ENCODE measurements at regions not wholly inside any gene's neighbourhood (a gene's known extent, or its start where the extent isn't known, plus 50 kb on each side); places are given as distances from the start of the nearest gene placed in this dataset.
A peak's percentile ranks its signal among the peaks of the same experiment; 100 is the strongest.
"Not testable (repeated sequence)": the region's sequence is repeated elsewhere in the genome, so short reads cannot be mapped to it uniquely, and the experiment has no call there.

GRCh38 chr14:105581551-105582341, 55.4 kb downstream of the TMEM121 start:
- DNase-seq (ENCODE audit: low read depth, low spot score) = no peak

- peak; percentile 7 for DNase-seq (ENCODE audit: low read depth, low spot score)
Observed at GRCh38 chr14:105582639-105583038, 56.3 kb downstream of the TMEM121 start.

- DNase-seq (ENCODE audit: low read depth, low spot score) = not testable (repeated sequence)
Observed at GRCh38 chr14:105583914-105584313, 57.5 kb downstream of the TMEM121 start.

GRCh38 chr14:105585290-105585689, 58.9 kb downstream of the TMEM121 start:
- not testable (repeated sequence) for DNase-seq (ENCODE audit: low read depth, low spot score)

GRCh38 chr14:105585722-105586121, 59.3 kb downstream of the TMEM121 start:
- DNase-seq (ENCODE audit: low read depth, low spot score) = not testable (repeated sequence)

GRCh38 chr14:105586144-105586872, 59.9 kb downstream of the TMEM121 start:
- DNase-seq (ENCODE audit: low read depth, low spot score) = not testable (repeated sequence)

GRCh38 chr14:105587034-105587433, 60.7 kb downstream of the TMEM121 start:
- DNase-seq (ENCODE audit: low read depth, low spot score) = not testable (repeated sequence)

- not testable (repeated sequence) for DNase-seq (ENCODE audit: low read depth, low spot score)
Observed at GRCh38 chr14:105587482-105588235, 61.3 kb downstream of the TMEM121 start.

GRCh38 chr14:105588236-105588860, 62.0 kb downstream of the TMEM121 start:
- no peak for DNase-seq (ENCODE audit: low read depth, low spot score)

- no peak for DNase-seq (ENCODE audit: low read depth, low spot score)
Observed at GRCh38 chr14:105589161-105589925, 63.0 kb downstream of the TMEM121 start.

- DNase-seq (ENCODE audit: low read depth, low spot score) = not testable (repeated sequence)
Observed at GRCh38 chr14:105589926-105590185, 63.5 kb downstream of the TMEM121 start.

GRCh38 chr14:105591052-105591451, 64.7 kb downstream of the TMEM121 start:
- no peak for DNase-seq (ENCODE audit: low read depth, low spot score)

GRCh38 chr14:105591792-105592341, 65.5 kb downstream of the TMEM121 start:
- DNase-seq (ENCODE audit: low read depth, low spot score) = not testable (repeated sequence)

GRCh38 chr14:105592646-105593045, 66.3 kb downstream of the TMEM121 start:
- DNase-seq (ENCODE audit: low read depth, low spot score) = not testable (repeated sequence)

GRCh38 chr14:105595346-105595745, 69.0 kb downstream of the TMEM121 start:
- not testable (repeated sequence) for DNase-seq (ENCODE audit: low read depth, low spot score)

GRCh38 chr14:105596374-105596773, 70.0 kb downstream of the TMEM121 start:
- not testable (repeated sequence) for DNase-seq (ENCODE audit: low read depth, low spot score)

GRCh38 chr14:105598040-105598763, 71.8 kb downstream of the TMEM121 start:
- not testable (repeated sequence) for DNase-seq (ENCODE audit: low read depth, low spot score)

- DNase-seq (ENCODE audit: low read depth, low spot score) = not testable (repeated sequence)
Observed at GRCh38 chr14:105598925-105599586, 72.7 kb downstream of the TMEM121 start.

GRCh38 chr14:105600195-105600938, 74.0 kb downstream of the TMEM121 start:
- not testable (repeated sequence) for DNase-seq (ENCODE audit: low read depth, low spot score)

All from astrocyte of the hippocampus (primary cell).